ENCODE measurements at regions not wholly inside any gene's neighbourhood (a gene's known extent, or its start where the extent isn't known, plus 50 kb on each side); places are given as distances from the start of the nearest gene placed in this dataset.

DNA sequence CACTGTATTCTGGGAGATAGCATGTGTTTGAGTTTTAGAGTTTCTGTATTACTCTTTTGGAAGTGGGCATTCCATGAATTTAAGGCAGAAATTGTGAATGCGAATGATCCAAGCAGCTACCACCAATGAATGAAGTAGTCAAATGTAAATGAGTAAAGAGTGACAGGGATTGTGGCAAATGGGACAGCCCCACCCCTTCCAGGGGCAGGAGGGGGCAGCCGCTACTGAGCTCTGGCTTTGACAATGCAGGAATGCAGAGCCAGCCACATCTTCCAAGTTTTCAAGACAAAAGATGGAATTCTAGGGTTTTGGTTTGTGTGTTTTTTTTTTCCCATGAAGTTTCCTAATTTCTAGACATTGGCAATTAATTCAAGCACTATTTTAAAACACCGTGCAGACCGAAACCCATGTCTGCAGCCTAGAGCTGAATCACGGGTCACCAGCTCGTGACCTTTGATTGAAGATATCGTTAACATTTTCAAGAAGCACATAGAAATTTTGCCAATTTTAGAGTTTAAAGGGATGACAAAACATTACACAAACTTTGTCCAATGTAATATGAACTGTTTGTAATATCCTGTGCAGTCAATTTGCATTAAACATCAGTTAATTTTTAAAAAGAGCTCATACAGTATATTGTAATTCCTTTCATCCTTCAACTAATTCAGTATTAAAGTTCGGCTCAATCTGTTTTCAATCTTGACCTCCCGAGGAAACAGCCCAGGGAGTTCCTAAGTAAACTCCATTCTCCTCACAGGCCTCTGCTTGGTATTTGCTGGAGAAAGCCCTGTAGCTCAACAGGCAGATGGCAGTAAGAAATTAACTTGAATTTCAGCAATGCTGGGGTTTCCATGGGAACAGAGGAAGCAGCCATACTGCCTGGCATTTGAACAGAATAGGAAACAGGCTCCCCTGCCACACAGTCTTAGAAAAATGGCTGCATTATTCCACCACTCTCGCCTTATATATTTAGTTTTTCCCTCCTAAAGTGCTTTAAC is 83.4 kb downstream of the UCHL1 start:
- TF ChIP-seq EZH2 (IDR thresholded peaks at IDR 0.05; ENCODE audit: insufficient read depth, poor library complexity, severe bottlenecking), result no peak
- no peak for TF ChIP-seq EZH2phosphoT487 (IDR thresholded peaks at IDR 0.05; ENCODE audit: insufficient read depth, low read depth)
